ENCODE measurements at regions not wholly inside any gene's neighbourhood (a gene's known extent, or its start where the extent isn't known, plus 50 kb on each side); places are given as distances from the start of the nearest gene placed in this dataset.
"Not testable (repeated sequence)": the region's sequence is repeated elsewhere in the genome, so short reads cannot be mapped to it uniquely, and the experiment has no call there.

- TF ChIP-seq YY1 (IDR thresholded peaks at IDR 0.05; ENCODE audit: insufficient read depth, insufficient read length); ZNF274 (IDR thresholded peaks at IDR 0.05; ENCODE audit: low read depth, low read length): not testable (repeated sequence)
Observed at GRCh38 chr11:129650044-129650443, 165.6 kb upstream of the TMEM45B start.

All from NT2/D1 (cell line).